ENCODE measurements at regions not wholly inside any gene's neighbourhood (a gene's known extent, or its start where the extent isn't known, plus 50 kb on each side); places are given as distances from the start of the nearest gene placed in this dataset.

DNA sequence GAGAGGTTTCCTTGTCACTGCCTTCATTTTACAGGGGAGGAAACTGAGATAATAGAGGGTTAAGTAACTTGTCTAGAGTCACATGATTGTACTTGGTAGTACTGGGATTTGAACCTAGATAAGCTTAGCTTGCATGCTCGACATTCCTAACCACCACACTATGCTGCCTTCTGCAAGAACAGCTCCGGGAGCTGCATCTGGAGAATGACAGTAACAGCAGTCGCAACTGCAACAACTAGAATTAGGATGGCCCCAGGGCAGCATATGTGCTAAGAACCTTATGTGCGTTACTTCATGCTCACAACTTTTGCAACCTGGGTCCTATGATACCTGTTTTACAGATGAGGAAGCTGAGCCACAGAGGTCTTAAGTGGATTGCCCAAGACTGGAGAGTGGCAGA, 89.5 kb upstream of the LCORL start:
- TF ChIP-seq, protein P1, sequence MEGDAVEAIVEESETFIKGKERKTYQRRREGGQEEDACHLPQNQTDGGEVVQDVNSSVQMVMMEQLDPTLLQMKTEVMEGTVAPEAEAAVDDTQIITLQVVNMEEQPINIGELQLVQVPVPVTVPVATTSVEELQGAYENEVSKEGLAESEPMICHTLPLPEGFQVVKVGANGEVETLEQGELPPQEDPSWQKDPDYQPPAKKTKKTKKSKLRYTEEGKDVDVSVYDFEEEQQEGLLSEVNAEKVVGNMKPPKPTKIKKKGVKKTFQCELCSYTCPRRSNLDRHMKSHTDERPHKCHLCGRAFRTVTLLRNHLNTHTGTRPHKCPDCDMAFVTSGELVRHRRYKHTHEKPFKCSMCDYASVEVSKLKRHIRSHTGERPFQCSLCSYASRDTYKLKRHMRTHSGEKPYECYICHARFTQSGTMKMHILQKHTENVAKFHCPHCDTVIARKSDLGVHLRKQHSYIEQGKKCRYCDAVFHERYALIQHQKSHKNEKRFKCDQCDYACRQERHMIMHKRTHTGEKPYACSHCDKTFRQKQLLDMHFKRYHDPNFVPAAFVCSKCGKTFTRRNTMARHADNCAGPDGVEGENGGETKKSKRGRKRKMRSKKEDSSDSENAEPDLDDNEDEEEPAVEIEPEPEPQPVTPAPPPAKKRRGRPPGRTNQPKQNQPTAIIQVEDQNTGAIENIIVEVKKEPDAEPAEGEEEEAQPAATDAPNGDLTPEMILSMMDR (IDR thresholded peaks at IDR 0.05) = no peak
- no peak for TF ChIP-seq POLR2A (IDR thresholded peaks at IDR 0.05)

Measured in testis (tissue), 2 donors.